ENCODE measurements at regions not wholly inside any gene's neighbourhood (a gene's known extent, or its start where the extent isn't known, plus 50 kb on each side); places are given as distances from the start of the nearest gene placed in this dataset.

DNA sequence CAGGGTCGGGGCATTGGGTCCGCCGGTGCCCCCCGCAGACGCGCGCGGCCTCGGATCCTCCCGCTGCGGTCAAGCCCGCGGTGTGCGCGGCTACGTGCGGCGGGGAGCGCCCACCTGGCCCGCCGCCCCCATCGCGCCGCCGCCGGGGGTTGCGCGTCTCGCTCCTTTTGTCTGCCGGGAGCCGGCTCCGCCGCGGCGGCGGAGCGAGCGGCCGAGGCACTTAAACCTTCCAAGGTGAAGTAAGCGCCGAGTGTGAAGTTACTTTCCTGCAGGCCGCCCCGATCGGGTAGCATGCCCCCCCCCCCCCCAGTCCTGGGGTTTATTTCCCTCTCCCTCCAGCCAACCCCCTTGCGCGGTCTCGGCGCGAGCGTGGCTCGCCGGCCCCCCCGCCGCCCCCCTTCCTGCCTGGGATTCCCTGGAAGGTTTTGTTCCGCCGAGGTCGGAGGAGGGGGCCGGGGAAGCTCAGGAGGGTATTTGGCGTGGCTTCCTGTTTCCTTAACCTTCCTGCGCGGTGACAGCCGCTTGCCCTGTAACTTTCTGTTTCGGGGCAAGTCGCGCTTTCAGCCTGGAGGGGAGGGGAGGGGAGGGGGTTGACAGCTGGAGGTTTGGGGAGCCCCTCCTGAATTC is 56.6 kb upstream of the GSE1 start:
- TF ChIP-seq, protein P1, sequence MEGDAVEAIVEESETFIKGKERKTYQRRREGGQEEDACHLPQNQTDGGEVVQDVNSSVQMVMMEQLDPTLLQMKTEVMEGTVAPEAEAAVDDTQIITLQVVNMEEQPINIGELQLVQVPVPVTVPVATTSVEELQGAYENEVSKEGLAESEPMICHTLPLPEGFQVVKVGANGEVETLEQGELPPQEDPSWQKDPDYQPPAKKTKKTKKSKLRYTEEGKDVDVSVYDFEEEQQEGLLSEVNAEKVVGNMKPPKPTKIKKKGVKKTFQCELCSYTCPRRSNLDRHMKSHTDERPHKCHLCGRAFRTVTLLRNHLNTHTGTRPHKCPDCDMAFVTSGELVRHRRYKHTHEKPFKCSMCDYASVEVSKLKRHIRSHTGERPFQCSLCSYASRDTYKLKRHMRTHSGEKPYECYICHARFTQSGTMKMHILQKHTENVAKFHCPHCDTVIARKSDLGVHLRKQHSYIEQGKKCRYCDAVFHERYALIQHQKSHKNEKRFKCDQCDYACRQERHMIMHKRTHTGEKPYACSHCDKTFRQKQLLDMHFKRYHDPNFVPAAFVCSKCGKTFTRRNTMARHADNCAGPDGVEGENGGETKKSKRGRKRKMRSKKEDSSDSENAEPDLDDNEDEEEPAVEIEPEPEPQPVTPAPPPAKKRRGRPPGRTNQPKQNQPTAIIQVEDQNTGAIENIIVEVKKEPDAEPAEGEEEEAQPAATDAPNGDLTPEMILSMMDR (IDR thresholded peaks at IDR 0.05): no peak
- TF ChIP-seq POLR2A (IDR thresholded peaks at IDR 0.05): peak in 1 of 2 donors; percentile 4
